ENCODE measurements at regions not wholly inside any gene's neighbourhood (a gene's known extent, or its start where the extent isn't known, plus 50 kb on each side); places are given as distances from the start of the nearest gene placed in this dataset.

GRCh38 chr17:31688701-31689100 lies 170.3 kb downstream of the COPRS start:
- Mint-ChIP-seq H3K4me1 (ENCODE audit: unreplicated experiment) (no peaks in the 10 kb centered on the region), H3K36me3 (ENCODE audit: low read depth, unreplicated experiment) (no peaks in the 10 kb centered on the region), H3K27me3 (ENCODE audit: unreplicated experiment) (no peaks in the 10 kb centered on the region), H3K4me3 (ENCODE audit: unreplicated experiment) (no peak overlapping the region), H3K27ac (ENCODE audit: unreplicated experiment) (no peak overlapping the region), H3K9me3 (ENCODE audit: unreplicated experiment) (no peaks in the 10 kb centered on the region)
- TF ChIP-seq, protein P1, sequence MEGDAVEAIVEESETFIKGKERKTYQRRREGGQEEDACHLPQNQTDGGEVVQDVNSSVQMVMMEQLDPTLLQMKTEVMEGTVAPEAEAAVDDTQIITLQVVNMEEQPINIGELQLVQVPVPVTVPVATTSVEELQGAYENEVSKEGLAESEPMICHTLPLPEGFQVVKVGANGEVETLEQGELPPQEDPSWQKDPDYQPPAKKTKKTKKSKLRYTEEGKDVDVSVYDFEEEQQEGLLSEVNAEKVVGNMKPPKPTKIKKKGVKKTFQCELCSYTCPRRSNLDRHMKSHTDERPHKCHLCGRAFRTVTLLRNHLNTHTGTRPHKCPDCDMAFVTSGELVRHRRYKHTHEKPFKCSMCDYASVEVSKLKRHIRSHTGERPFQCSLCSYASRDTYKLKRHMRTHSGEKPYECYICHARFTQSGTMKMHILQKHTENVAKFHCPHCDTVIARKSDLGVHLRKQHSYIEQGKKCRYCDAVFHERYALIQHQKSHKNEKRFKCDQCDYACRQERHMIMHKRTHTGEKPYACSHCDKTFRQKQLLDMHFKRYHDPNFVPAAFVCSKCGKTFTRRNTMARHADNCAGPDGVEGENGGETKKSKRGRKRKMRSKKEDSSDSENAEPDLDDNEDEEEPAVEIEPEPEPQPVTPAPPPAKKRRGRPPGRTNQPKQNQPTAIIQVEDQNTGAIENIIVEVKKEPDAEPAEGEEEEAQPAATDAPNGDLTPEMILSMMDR (IDR thresholded peaks at IDR 0.05; ENCODE audit: unreplicated experiment): no peak
- DNase-seq (ENCODE audit: low spot score): no peak

DNA sequence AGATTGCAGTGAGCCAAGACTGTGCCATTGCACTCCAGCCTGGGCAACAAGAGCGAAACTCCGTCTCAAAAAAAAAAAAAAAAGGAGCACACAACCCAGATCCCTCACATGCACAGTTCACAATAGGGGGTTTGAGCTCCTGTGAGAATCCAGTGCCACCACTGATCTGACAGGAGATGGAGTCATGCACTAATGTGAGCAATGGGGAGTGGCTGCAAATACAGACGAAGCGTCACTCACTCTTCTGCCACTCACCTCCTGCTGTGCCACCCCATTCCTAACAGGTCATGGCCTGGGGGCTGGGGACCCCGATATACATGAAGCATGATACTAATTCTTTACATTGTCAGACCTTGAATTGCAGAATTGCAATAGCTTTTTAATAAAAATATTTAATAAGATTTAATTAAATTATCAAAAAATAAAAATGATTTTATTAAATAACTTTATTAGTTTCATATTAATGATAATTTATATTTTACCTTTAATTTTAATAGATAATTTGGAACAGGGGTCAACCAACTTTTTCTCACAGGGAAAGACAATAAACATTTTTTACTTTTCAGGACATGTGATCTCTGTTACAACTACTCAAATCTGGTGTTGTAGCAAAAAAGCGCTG lies 171.4 kb downstream of the COPRS start:
- Mint-ChIP-seq H3K36me3 (ENCODE audit: low read depth, unreplicated experiment) (no peaks in the 10 kb centered on the region), H3K9me3 (ENCODE audit: unreplicated experiment) (no peaks in the 10 kb centered on the region), H3K27ac (ENCODE audit: unreplicated experiment) (no peak overlapping the region), H3K27me3 (ENCODE audit: unreplicated experiment) (no peaks in the 10 kb centered on the region), H3K4me3 (ENCODE audit: unreplicated experiment) (no peak overlapping the region), H3K4me1 (ENCODE audit: unreplicated experiment) (no peaks in the 10 kb centered on the region)
- no peak for DNase-seq (ENCODE audit: low spot score)
- TF ChIP-seq, protein P1 (IDR thresholded peaks at IDR 0.05; ENCODE audit: unreplicated experiment): no peak

GRCh38 chr17:31686495-31686894 lies 172.5 kb downstream of the COPRS start:
- no peak overlapping the region for H3K27ac Mint-ChIP-seq (ENCODE audit: unreplicated experiment)
- TF ChIP-seq, protein P1 (IDR thresholded peaks at IDR 0.05; ENCODE audit: unreplicated experiment): no peak
- no peaks in the 10 kb centered on the region for H3K36me3 Mint-ChIP-seq (ENCODE audit: low read depth, unreplicated experiment)
- H3K4me1 Mint-ChIP-seq (ENCODE audit: unreplicated experiment): no peaks in the 10 kb centered on the region
- H3K4me3 Mint-ChIP-seq (ENCODE audit: unreplicated experiment): no peak overlapping the region
- H3K9me3 Mint-ChIP-seq (ENCODE audit: unreplicated experiment): no peaks in the 10 kb centered on the region
- H3K27me3 Mint-ChIP-seq (ENCODE audit: unreplicated experiment): no peaks in the 10 kb centered on the region
- no peak for DNase-seq (ENCODE audit: low spot score)

DNA sequence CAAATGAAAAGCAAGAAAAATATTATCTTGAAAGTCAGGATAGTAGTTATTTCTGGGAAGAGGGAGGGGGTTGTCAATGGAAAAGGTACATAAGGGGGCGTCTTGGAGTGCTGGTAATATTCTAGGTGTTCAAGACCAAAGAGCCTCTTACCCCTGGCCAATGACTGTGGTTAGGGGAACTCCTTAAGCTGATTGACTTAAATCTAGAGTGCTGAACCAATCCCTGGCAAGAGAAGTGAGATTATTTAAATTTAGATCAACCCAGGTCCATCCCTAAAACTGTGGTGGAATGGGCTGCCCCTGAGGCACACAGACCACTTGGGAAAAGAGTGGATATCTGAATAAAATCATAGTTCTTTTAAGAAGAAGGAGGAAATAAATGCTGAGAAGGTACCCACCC lies 174.1 kb downstream of the COPRS start:
- no peaks in the 10 kb centered on the region for H3K36me3 Mint-ChIP-seq (ENCODE audit: low read depth, unreplicated experiment)
- no peak for DNase-seq (ENCODE audit: low spot score)
- H3K27ac Mint-ChIP-seq (ENCODE audit: unreplicated experiment): no peak overlapping the region
- TF ChIP-seq, protein P1 (IDR thresholded peaks at IDR 0.05; ENCODE audit: unreplicated experiment): no peak
- H3K9me3 Mint-ChIP-seq (ENCODE audit: unreplicated experiment): no peaks in the 10 kb centered on the region
- peaks cover 2% of the 10 kb centered on the region for H3K4me1 Mint-ChIP-seq (ENCODE audit: unreplicated experiment)
- H3K27me3 Mint-ChIP-seq (ENCODE audit: unreplicated experiment): no peaks in the 10 kb centered on the region
- H3K4me3 Mint-ChIP-seq (ENCODE audit: unreplicated experiment): no peak overlapping the region

GRCh38 chr17:31680126-31680525 lies 178.9 kb downstream of the COPRS start:
- TF ChIP-seq, protein P1 (IDR thresholded peaks at IDR 0.05; ENCODE audit: unreplicated experiment): no peak
- Mint-ChIP-seq H3K27ac (ENCODE audit: unreplicated experiment) (no peak overlapping the region), H3K36me3 (ENCODE audit: low read depth, unreplicated experiment) (no peaks in the 10 kb centered on the region), H3K9me3 (ENCODE audit: unreplicated experiment) (no peaks in the 10 kb centered on the region), H3K4me3 (ENCODE audit: unreplicated experiment) (no peak overlapping the region), H3K4me1 (ENCODE audit: unreplicated experiment) (peaks cover 20% of the 10 kb centered on the region), H3K27me3 (ENCODE audit: unreplicated experiment) (no peaks in the 10 kb centered on the region)
- DNase-seq (ENCODE audit: low spot score): no peak
